HL-60 (cell line): ENCODE measurements at regions not wholly inside any gene's neighbourhood (a gene's known extent, or its start where the extent isn't known, plus 50 kb on each side); places are given as distances from the start of the nearest gene placed in this dataset.

Source experiments
- CTCF ChIP-seq: IDR thresholded peaks from one replicate; pipeline ENCODE4 v1.5.1; 2011; ENCODE audit warnings: low read length, control low read depth, inconsistent platforms; ENCODE audit not compliant: insufficient read depth
- GABPA ChIP-seq: IDR thresholded peaks from 2 replicates; pipeline ENCODE4 v1.6.1; 2012; ENCODE audit warnings: low read depth
- POLR2AphosphoS5 ChIP-seq: IDR thresholded peaks from 2 replicates; pipeline ENCODE4 v1.6.1; 2012; ENCODE audit warnings: low read depth
- REST ChIP-seq: IDR thresholded peaks from 2 replicates; pipeline ENCODE4 v1.6.1; 2012; ENCODE audit warnings: low read depth; ENCODE audit not compliant: insufficient replicate concordance
- SPI1 ChIP-seq: IDR thresholded peaks from 2 replicates; pipeline ENCODE4 v1.6.1; 2012; ENCODE audit warnings: low read depth, mild to moderate bottlenecking, borderline replicate concordance

GRCh38 chr7:41201021-41201420, 501.9 kb downstream of the INHBA start:
- TF ChIP-seq POLR2AphosphoS5 (no peak), CTCF (no peak), GABPA (no peak), REST (no peak), SPI1 (no peak)
